ENCODE measurements at regions not wholly inside any gene's neighbourhood (a gene's known extent, or its start where the extent isn't known, plus 50 kb on each side); places are given as distances from the start of the nearest gene placed in this dataset.

DNA sequence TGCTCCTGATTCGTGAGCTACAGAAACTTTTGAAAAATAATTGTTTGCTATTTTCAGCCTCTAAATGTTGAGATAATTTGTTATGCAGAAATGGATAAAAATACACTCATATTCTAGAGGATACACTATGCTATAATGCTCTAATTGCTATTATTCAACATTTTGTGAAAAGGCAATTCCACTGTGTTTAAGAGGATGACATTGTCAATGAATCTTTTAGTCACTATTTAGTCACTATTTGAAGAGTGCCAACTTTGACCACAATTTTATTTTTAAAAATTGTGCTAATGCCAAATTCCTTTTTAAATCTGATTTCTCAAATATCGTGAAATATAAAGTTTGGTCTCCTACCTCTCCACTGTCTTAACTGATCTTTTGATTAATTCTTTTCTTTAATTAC is 604.9 kb upstream of the KCNMB2 start:
- no peak for DNase-seq

- no peak for DNase-seq
Observed at GRCh38 chr3:177932346-177932745, 603.9 kb upstream of the KCNMB2 start.

DNA sequence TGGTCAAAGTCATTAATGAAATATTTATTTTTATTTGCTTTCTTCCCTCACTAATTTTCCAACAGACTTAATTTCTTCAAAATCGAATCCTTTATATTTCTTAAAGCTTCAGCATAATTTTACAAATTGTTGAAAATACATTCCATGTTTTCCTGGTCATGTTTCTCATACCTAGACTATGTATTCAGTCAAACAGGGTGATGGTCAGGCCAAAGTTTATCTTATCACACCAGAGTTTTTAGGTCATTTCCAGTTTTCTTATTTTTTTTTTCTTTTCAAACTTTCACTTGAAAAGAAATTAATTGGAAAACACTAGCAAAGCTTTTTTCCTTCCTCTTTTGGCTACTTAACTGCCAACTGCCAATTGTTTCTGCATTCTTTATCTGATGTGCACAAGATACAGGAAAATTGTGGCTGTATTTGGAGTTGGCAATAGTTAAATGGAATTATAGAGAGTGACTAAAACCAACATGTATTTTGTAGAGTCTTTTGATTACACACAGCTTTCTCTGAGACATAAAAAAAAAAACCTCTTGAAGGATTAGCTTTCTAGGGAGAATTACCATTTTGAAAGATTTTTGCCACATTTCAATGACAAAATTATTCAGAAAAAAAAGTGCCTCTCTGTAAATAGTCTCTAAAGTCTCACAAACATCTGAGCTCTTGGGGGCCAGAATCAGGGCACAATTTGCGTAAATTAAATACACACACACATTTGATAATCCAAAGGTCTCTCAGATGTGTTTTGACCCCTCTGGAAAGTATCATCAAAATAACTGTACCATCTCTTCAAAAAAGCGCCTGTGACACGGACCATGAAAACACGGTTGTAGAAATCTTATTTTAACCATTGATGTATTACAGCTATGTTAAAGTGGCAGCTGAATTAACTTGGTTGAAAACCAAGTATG is 603.2 kb upstream of the KCNMB2 start:
- no peak for DNase-seq

DNA sequence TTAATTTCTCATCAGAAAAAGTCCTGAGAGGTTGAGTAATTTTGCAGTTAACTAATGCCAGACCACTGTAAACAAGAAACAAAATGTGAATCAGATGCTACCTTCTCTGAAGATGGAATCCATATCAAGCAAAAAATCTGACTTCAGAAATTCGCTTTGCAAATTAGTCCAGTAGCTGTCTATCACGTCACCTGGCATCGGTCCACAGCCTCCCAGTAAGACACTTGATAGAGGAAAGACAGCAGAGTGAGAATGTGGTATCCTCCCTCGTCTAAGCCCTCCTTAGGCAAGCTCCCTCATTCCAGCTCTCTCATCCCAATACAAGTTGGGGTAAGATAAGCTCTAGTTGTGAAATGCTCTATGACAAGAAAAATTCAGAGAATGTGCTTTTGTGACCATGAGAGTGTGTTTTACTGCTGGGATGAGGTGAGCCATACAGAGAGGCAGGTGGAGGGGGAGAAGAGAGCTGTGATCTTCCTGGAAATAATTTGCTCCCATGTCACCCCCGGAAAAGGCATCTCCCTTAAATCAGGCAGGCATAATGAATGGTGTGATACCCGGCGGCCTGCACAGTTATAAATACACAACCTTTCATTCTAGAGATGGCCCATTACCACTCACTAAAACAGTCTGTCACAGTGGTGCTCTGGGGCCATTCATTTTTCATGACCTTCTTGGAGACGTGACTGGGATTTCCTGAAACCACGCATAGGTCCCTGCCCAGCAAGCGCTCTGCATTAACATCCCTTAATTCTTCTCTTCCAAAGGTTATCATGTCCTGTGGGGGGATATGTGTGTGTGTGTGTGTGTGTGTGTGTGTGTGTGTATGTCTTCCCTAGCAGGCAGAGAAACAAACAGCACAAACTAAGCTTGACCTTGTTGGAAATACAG is 602.0 kb upstream of the KCNMB2 start:
- no peak for DNase-seq

DNA sequence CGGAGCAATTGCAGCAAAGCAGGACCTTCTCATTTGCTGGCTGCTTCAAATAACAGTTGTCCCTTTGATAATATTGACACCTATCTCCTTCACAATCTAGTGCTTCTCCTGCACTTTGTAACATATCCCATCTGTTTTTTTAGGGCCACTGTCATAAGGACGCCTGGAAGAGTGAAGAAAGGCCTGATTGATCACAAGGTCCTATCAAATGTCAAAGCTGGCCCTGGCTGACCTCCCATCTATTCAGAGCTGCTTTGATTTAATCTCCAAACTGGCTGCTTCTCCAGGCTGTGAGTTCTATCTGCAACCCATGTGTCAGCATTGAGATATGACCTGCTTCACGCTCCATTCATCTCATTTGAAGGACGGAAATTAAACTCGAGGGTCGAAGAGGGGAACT is 601.2 kb upstream of the KCNMB2 start:
- no peak for DNase-seq

DNA sequence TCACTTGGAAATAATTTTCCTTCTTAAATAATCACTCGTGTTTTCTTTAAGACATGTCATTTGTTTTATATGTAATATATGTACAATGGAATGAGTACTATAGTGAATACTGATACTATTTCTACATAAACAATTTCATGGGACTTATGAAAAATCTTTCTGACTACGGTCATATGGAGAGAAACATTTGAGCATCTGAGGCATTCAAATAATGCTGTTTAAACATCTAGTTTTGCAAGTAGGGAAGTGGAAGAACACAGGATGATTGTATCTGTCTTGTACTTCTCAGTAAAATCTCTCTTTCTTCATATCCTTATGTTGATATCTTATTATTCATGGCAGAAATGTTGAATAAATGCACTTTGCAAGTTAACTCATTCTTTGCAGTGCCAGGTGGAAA is 599.5 kb upstream of the KCNMB2 start:
- DNase-seq, result no peak

- DNase-seq, result no peak
Observed at GRCh38 chr3:177942911-177943310, 593.3 kb upstream of the KCNMB2 start.

- no peak for DNase-seq
Observed at GRCh38 chr3:177944228-177944661, 592.0 kb upstream of the KCNMB2 start.

- no peak for DNase-seq
Observed at GRCh38 chr3:177946048-177946447, 590.2 kb upstream of the KCNMB2 start.

DNA sequence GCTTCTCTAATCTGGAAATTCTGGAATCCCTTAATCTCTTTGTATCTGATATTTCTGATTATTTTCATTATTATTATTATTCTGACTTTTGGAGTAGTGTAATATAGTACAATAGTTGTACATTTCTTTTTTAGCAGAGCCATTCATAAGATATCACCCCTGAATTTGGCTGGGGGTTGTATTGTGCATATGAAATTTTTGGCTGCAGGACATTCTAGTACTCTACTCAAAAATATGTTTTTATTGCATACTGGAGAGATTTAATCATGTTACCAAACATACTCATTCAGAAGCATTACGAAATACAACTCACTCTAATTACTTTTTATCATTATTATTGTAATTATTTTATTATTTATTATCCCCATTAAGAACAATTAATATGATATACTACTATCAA is 589.7 kb upstream of the KCNMB2 start:
- DNase-seq, result no peak

- no peak for DNase-seq
Observed at GRCh38 chr3:177946936-177947335, 589.3 kb upstream of the KCNMB2 start.

- DNase-seq, result no peak
Observed at GRCh38 chr3:177947901-177948300, 588.3 kb upstream of the KCNMB2 start.

DNA sequence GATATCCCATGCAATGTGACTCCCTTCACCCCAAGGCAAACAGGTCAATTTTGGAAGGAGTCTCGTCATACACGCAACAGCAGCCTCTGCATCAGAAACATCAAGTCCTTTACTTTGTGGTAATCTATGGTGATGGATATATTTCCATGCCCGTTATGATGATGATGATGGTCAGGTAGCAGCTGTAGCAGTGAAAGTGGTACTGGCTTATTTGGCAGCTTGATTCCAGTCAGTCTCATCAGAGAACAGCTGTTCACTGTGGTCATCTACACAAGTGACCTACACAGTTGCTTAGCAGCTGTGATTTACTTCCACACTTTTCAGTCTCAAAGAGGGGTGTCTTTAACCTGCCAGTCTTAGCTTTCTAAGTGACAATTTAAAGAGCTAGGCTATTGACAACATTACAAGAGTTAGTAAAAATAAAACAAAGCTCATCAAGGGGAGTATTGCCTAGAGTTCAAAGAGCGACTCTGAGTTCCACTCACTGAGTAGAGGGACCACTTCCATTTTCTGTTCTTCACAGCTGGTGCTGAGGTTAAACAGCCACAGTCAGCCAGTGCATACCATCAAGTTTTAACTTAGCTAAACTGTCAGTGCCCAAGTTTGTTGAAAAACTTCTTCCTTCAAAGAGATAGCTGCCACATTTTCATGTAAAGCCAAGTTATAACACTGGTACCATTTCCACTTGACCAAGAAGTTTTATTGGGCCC is 587.4 kb upstream of the KCNMB2 start:
- DNase-seq, result no peak

DNA sequence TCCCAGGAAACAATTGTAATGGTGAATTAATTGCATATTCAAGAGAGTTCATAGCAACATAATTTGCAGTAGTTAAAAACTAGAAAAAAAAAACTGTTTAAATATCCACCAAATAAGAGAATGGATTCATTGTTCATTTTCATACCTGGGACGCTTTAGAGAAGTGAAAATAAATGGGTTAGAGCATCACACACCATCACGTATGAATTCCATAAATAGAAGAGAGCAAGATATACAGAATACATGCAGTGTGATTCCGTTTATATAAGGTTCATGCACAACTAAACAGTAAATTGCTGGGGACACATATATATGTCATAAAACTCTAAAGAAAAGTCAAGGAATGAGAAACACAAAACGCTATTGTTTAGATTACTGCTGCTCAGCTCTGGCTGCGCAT is 577.0 kb upstream of the KCNMB2 start:
- DNase-seq, result no peak

GRCh38 chr3:177960014-177960413 is 576.2 kb upstream of the KCNMB2 start:
- DNase-seq, result no peak

DNA sequence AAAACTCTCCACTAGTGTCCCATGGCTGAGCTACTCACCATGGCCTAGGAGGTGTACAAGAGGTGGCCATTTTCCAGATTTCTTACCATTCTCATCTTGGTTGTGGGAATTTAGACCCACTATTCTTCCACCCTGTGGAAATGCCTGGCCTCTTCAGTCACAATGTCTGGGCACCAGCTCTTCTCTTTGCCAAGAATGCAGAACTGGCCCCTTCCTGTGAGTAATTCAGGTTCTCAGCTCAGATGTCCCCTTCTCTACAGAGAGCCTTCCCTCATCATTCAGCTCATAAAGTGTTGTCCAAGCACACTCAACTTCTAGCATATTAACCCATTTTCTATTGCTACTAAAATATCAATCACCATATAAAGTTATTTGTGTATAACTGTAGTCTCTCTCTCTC is 575.5 kb upstream of the KCNMB2 start:
- DNase-seq, result no peak

- DNase-seq, result no peak
Observed at GRCh38 chr3:177961784-177962183, 574.5 kb upstream of the KCNMB2 start.

- no peak for DNase-seq
Observed at GRCh38 chr3:177966493-177966892, 569.7 kb upstream of the KCNMB2 start.

DNA sequence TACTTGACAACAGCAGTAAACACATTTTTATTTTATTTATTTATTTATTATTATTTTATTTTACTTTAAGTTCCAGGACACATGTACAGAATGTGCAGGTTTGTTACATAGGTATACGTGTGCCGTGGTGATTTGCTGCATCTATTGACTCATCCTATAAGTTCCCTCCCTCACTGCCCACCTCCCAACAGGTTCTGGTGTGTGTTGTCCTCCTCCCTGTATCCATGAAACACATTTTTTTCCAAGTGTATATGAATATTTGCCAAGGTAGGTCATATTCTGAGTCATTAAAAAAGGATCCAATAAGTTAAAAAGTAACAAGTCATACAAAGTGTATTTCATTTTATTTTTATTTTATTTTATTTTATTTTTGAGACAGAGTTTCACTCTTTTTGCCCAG is 567.3 kb upstream of the KCNMB2 start:
- DNase-seq, result no peak

DNA sequence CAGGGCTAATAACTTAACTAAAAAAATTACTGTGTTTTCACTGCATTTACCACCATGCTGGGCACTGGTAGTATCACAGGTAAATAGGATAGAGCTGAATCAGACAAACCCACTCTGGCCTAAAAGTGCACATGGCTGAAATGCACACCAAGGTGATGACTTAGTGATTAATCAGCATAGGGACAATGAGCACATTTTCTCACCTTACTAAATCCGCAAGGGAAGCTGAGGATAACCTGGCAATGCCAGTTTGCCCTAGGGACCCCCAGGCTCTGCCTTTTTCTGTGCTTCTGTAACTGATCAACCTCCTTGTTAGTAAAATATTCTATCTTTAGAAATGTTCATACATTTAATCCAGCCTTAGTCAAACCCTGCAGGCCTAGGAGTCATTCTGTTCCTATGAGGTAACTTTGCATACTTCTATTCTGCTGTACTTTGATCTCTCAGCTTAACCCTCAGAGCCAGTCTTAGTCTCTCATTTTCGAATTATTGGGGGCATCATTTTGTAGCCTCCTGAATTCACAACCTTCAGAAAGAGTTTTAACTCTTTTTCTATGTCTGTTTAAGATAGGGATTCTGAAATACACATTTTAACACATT is 562.9 kb upstream of the KCNMB2 start:
- DNase-seq, result no peak

- no peak for DNase-seq
Observed at GRCh38 chr3:177976241-177976640, 560.0 kb upstream of the KCNMB2 start.

- no peak for DNase-seq
Observed at GRCh38 chr3:177976866-177977265, 559.4 kb upstream of the KCNMB2 start.
